Right lobe of liver (tissue), 4 donors: ENCODE measurements at regions not wholly inside any gene's neighbourhood (a gene's known extent, or its start where the extent isn't known, plus 50 kb on each side); places are given as distances from the start of the nearest gene placed in this dataset.

Experiments
- POLR2A ChIP-seq: fragments of 450-650 bp; IDR thresholded peaks from one replicate; pipeline ENCODE4 v1.6.1; 2017; ENCODE audit warnings: antibody characterized with exemption, mild to moderate bottlenecking
- TF ChIP-seq, protein P1 (sequence below), 4 donors: fragments of 200-600 bp in 3 of 4; fragments of 450-650 bp in 1 of 4; IDR thresholded peaks; one replicate each; pipeline versions ENCODE4 v1.5.1 to v1.8.0; 2016 to 2022; ENCODE audit warnings: antibody characterized with exemption in 4 of 4, mild to moderate bottlenecking in 2 of 4
- donor health status: DM: no; HTN: no; CAD: no.
- donor health status: DM: no; HTN: no; CAD: no.
- donor health status: DM: no; HTN: yes; CAD: no.

DNA sequence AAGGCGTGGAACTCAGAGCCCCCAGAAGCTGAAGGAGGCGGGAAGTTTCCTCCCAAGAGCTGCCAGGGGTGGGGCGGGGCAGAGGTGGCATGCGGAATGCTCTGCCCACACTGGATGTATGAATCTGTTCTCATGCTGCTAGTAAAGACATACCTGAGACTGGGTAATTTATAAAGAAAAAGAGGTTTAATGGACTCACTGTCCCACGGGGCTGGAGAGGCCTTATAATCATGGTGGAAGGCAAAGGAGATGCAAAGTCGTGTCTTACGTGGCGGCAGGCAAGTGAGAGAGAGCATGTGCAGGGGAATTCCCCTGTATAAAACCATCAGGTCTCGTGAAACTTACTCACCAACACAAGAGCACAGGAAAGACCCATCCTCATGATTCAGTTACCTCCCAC lies 57.6 kb downstream of the SMIM38 start:
- TF ChIP-seq, protein P1, sequence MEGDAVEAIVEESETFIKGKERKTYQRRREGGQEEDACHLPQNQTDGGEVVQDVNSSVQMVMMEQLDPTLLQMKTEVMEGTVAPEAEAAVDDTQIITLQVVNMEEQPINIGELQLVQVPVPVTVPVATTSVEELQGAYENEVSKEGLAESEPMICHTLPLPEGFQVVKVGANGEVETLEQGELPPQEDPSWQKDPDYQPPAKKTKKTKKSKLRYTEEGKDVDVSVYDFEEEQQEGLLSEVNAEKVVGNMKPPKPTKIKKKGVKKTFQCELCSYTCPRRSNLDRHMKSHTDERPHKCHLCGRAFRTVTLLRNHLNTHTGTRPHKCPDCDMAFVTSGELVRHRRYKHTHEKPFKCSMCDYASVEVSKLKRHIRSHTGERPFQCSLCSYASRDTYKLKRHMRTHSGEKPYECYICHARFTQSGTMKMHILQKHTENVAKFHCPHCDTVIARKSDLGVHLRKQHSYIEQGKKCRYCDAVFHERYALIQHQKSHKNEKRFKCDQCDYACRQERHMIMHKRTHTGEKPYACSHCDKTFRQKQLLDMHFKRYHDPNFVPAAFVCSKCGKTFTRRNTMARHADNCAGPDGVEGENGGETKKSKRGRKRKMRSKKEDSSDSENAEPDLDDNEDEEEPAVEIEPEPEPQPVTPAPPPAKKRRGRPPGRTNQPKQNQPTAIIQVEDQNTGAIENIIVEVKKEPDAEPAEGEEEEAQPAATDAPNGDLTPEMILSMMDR (IDR thresholded peaks at IDR 0.05), result no peak
- TF ChIP-seq POLR2A, result no peak
